LNCaP clone FGC (cell line): ENCODE measurements at regions not wholly inside any gene's neighbourhood (a gene's known extent, or its start where the extent isn't known, plus 50 kb on each side); places are given as distances from the start of the nearest gene placed in this dataset.
A peak's percentile ranks its signal among the peaks of the same experiment; 100 is the strongest.
"Not testable (repeated sequence)": the region's sequence is repeated elsewhere in the genome, so short reads cannot be mapped to it uniquely, and the experiment has no call there.

Experiments
- DNase-seq: peaks from one replicate; pipeline ENCODE4 v3.0.0-alpha.2; 2011; ENCODE audit warnings: low read depth
- H3K4me3 ChIP-seq: 2 replicates; pipeline ENCODE4 v1.5.1; 2011; ENCODE audit warnings: mild to moderate bottlenecking, low read depth, low read length, control low read depth
- TF ChIP-seq, protein P1 (sequence below): IDR thresholded peaks from 2 replicates; pipeline ENCODE4 v1.5.1; 2012; ENCODE audit warnings: mild to moderate bottlenecking; ENCODE audit not compliant: control insufficient read depth, insufficient read depth; ENCODE audit errors: extremely low read depth

DNA sequence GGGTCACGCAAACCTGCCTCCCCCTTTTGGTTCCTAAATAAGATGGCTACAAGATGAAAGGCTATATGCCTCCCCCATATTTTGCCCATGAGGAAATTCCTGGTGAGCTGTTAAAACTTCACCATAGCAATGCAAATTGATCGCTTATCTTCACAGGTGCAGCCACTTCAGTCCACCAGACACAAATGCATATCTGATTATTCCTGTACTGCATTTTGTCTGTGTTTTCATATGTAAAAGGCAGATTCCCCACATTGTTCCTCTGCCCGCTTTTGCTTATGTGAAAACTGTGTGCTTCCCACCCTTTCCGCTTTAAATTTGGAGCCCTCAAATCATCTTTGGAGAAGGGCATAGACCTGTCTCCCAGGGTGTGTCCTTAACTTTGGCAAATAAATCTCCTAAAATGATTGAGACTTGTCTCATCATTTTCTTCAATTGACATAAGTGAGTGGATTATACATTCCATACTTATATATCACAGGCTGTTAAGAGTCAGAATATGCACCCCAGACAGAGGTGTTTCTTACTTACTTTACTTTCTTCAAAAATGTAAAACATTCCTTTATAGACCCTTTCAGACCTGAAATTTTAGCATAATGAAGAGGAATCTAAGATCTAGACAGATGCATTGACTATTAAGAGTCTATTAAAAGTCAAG, 116.4 kb downstream of the CASP12 start:
- no peak overlapping the region for H3K4me3 ChIP-seq

DNA sequence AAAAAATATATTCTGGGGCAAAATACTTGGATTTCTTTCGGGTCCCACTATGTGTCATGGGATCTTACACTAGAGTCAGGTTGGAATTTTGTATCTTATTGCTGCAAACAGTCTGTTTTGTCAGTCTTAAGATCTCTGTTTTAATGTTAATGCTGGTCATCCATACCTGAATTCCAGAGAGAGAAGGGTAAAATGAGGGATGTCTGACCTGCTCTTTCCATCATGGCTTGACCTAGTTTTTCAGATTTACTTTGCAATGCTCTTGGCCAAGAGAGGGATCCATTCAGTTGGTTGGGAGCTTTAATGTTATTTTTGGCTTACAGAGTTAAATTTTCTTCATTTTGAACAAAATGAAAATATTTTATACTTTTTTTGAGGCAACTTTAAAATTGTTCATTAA, 117.2 kb downstream of the CASP12 start:
- TF ChIP-seq, protein P1, sequence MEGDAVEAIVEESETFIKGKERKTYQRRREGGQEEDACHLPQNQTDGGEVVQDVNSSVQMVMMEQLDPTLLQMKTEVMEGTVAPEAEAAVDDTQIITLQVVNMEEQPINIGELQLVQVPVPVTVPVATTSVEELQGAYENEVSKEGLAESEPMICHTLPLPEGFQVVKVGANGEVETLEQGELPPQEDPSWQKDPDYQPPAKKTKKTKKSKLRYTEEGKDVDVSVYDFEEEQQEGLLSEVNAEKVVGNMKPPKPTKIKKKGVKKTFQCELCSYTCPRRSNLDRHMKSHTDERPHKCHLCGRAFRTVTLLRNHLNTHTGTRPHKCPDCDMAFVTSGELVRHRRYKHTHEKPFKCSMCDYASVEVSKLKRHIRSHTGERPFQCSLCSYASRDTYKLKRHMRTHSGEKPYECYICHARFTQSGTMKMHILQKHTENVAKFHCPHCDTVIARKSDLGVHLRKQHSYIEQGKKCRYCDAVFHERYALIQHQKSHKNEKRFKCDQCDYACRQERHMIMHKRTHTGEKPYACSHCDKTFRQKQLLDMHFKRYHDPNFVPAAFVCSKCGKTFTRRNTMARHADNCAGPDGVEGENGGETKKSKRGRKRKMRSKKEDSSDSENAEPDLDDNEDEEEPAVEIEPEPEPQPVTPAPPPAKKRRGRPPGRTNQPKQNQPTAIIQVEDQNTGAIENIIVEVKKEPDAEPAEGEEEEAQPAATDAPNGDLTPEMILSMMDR, result no peak
- DNase-seq, result no peak
- no peak overlapping the region for H3K4me3 ChIP-seq

More for the DNA sequence above, 116.4 kb downstream of the CASP12 start:
- TF ChIP-seq, protein P1, result no peak
- no peak for DNase-seq

DNA sequence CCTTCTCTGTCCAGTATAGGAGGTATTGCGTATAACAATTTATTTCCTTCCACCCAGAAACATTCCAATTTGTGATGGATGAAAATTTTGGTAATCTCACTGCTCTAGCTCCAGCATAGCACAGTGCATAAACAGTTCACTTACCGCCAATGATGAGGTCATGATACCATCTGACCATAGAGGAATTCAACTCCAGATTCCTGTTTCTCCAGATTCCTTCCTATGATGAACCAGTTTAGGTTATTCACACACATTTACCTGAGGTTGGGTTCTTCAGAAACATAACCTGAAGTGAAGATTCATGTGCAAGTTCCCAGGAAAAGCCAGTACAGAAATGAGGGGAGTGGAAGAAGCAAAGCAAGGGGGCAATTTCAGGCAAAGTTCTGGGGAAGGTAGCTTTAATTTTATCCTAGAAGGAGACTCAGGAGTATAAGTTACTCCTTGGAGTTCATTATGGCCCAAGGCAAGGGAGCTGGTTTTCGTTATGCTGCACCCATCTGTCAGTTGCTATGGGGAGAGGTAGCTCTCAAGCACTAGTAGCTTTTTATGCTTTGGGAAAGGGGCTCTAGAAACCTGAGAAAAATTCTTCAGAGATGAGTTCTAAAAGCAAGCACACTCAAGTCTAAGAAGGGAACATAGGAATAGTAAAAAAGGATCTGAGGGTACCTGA, 121.6 kb downstream of the CASP12 start:
- TF ChIP-seq, protein P1, result no peak
- no peak overlapping the region for H3K4me3 ChIP-seq
- no peak for DNase-seq

DNA sequence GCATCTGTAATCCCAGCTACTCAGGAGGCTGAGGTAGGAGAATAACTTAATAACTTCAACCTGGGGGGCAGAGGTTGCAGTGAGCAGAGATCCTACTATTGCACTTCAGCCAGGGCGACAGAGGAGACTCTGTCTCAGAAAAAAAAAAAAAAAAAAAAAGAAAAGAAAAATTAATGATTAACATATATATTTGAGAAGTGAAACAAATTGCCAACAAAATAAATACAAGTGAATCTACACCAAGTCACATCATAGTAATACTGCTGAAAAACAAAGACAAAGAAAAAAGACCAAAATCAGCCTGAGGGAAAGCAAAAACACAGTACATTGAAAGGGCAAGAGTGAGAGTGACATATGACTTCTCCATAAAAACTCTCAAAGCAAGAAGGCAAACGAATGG, 123.7 kb downstream of the CASP12 start:
- TF ChIP-seq, protein P1, result no peak
- no peak for DNase-seq
- H3K4me3 ChIP-seq, result no peak overlapping the region

DNA sequence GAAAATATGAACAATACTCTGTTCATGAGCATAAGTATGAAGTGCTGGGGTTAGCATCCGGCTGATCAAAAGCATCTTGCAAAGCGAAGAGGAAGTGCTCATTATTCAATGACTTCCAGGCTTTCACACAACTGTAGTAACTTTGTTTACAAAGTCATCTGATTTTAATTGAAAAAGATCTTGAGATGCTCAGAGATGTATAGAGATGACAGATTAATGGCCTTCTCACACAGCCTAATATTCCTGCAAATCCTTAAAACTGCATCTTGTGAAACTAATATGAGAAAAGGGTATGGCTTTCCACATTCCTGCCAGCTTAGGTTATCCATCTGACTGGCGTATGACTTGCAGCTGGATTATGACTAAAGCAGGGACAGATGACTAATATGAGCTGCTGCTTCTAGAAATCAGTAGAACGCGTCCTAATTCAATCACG, 125.4 kb downstream of the CASP12 start:
- TF ChIP-seq, protein P1, result no peak
- no peak for DNase-seq
- no peak overlapping the region for H3K4me3 ChIP-seq

DNA sequence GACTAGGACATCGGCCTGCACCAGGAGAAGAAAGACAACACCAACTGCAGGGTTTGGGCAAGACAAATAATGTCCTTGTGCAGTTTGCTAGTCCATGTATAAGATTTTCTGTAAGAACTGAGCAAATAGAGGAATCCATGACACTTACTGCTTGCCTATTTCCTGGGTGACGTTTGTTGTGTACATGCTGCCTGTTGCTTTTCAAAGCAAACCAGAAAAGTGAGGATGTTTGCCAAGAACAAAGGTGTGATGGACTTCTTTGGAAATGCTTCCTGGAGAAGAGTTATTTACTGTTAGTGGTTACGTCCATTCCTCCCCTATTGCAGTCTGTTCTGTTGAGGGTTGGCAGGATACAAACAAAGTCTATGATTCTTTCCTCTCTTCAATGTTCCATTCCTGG, 126.5 kb downstream of the CASP12 start:
- no peak overlapping the region for H3K4me3 ChIP-seq
- TF ChIP-seq, protein P1, result no peak
- DNase-seq, result peak; percentile 45

DNA sequence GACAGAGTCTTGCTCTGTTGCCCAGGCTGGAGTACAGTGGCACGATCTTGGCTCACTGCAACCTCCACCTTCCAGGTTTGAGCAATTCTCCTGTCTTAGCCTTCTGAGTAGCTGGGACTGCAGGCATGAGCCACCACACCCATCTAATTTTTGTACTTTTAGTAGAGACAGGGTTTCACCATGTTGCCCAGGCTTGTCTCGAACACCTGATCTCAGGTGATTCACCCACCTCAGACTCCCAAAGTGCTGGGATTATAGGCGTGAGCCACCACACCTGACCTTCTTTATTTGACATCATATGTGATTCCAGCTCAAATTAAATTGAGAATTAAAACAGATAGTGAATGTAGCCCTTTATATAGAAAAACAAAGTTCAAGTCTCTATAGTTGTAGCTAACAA, 127.2 kb downstream of the CASP12 start:
- not testable (repeated sequence) for H3K4me3 ChIP-seq, DNase-seq
